ENCODE measurements at regions not wholly inside any gene's neighbourhood (a gene's known extent, or its start where the extent isn't known, plus 50 kb on each side); places are given as distances from the start of the nearest gene placed in this dataset.
"Not testable (repeated sequence)": the region's sequence is repeated elsewhere in the genome, so short reads cannot be mapped to it uniquely, and the experiment has no call there.

DNA sequence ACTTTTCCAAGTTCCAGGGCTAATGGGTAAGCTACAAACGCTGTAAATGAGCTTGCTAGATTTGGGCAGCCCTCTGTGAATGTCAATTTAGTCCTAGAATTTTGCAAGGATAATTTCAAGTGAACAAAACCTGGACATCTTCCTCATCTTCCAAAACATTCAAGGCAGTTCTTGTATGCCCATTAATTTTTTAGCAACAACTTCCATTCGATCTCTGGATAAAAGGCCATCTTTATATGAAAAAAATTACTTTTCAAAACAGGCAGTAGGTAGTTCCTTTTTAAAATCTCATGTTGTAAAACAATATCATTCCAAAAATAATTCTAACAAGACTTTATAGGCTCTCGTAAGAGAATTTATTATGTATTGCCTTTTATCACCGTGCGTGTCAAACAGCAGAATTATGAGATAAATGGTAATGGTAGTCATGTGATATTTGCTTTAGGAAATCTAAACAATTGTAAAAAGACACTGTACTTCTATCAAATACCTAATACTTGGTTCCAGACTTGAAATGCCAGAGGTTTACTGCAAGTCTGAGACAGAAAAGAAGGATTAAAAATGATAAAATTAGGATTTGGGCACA lies 143.7 kb upstream of the NRP1 start:
- no peak for DNase-seq (ENCODE audit: low spot score)

DNA sequence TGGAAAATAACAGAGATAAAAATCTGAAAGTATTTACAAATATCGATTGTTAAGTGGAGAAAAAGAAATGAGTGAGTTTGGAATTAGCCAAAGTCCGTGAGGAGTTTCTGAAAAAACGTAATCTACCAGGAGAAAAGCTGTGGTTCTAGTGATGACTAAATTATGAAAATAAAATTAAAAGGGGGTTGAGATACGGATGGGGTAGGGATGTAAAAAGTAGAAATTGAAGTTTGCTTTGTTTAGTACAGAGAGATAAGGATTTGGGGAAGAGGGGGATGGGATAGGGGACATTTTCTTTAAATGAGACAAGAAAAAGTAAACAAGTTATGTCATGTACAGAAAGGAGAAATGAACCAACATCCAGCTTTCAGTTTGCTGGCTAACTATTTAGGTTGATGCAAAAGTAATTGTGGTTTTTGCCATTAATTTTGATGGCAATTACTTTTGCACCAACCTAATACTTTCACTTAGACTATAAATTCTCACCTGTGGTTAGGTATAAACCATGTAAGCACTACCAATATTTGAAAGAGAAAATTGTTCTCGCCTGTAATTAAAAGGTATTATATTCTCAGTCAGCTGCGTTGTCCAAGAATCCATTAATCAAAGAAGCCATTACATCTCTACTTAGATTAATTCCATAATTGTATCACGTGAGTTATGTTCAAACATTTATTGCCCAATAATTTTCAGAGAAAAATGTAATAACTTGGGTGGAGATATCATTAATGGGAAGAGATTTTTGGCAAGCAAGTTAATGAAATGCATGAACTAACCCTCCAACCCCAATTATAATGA lies 143.0 kb upstream of the NRP1 start:
- no peak for DNase-seq (ENCODE audit: low spot score)

DNA sequence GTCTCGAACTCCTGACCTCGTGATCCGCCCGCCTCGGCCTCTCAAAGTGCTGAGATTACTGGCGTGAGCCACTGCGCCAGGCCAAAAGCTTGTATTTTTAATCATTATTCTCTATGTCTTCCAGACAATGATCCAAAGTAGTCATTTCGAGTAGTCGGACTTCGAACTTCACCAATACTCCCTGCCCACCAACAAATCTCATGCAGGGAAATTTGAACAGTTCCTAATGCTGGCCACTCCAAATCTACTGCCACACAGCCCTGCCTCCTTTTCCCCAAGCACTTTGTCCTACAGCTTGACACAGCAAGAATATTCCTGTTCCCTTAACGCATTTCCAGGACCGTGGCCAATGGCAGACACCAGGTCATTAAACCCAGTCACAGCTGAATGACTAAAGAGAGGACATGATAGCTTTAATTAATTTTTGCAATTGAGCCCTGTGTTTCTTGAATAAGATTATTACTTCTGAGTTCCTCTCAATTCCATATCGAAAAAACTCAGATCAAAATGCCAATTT lies 142.3 kb upstream of the NRP1 start:
- no peak for DNase-seq (ENCODE audit: low spot score)

DNA sequence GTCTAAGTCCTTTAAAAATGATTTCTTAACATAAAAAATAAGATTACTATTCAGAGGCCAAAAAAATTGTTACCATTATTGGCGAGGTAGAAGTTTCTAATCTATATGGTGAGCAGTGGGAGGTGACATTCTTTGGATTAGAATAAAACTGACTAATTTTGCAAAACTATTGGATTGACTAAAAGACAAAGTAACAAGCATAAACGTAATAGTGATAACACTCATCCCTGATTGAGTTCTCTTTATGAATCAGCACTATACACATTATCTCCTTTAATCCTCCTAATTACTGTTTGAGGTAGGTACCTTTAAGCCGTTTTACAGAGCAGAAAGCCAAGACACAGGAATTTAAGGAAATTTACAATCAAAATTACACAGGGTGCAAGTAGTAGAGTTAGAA lies 139.2 kb upstream of the NRP1 start:
- DNase-seq (ENCODE audit: low spot score): no peak

DNA sequence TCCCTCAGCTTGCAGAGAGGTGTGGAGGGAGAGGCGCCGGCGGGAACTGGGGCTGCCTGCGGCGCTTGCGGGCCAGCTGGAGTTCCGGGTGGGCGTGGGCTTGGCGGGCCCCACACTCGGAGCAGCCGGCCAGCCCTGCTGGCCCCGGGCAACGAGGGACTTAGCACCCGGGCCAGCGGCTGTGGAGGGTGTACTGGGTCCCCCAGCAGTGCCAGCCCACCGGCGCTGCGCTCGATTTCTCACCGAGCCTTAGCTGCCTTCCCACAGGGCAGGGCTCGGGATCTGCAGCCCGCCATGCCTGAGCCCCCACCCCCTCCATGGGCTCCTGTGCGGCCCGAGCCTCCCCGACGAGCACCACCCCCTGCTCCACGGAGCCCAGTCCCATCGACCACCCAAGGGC lies 133.5 kb upstream of the NRP1 start:
- not testable (repeated sequence) for DNase-seq (ENCODE audit: low spot score)

DNA sequence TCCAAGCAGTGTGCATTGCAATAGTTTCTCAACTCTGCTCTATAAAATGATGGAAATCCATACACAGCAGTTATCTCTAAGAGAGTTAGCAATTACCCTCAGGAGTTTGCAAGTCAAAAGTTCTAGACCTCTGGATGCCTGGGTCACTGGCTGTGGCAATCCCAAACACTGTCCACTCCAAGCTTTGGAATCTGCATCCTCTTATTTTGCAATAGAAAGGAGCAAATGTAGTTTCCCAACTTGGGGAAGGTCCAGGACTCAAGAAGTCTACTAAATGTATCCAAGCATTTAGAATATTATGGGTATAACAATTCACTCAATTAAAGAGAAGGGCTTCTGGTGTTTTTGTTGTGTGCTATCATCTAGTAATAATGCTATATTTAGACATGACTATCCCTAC lies 131.3 kb upstream of the NRP1 start:
- DNase-seq (ENCODE audit: low spot score): no peak

DNA sequence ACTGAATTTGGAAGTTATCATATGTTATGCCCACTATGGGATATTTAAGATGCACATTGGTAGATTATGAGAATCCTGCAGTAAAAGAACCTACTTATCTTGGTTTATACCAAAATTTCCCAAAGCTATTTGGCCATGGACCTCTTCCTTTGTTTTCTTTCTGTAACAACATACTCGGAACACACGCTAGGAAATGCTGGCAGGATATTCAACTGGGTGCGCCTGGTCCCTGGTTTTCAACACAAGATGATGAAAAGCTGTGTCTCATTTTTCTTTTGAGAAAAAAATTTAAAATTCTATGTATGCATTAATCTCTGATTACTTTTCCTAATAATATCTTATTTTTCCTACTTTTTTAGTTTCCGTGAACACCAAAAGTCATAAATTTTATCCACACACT lies 128.5 kb upstream of the NRP1 start:
- DNase-seq (ENCODE audit: low spot score): no peak

DNA sequence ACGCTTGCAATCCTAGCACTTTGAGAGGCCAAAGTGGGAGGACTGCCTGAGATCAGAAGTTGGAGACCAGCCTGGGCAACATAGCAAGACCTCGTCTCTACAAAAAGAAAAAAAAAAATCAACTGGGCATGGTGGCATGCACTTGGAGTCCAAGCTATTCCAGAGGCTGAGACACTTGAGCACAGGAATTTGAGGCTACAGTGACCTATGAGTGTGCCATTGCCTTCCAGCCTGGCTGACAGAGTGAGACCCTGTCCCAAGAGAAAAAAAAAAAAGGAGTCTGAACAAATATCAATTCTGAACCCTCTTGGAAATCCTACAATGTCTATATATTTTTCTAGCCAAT lies 126.8 kb upstream of the NRP1 start:
- DNase-seq (ENCODE audit: low spot score): no peak

DNA sequence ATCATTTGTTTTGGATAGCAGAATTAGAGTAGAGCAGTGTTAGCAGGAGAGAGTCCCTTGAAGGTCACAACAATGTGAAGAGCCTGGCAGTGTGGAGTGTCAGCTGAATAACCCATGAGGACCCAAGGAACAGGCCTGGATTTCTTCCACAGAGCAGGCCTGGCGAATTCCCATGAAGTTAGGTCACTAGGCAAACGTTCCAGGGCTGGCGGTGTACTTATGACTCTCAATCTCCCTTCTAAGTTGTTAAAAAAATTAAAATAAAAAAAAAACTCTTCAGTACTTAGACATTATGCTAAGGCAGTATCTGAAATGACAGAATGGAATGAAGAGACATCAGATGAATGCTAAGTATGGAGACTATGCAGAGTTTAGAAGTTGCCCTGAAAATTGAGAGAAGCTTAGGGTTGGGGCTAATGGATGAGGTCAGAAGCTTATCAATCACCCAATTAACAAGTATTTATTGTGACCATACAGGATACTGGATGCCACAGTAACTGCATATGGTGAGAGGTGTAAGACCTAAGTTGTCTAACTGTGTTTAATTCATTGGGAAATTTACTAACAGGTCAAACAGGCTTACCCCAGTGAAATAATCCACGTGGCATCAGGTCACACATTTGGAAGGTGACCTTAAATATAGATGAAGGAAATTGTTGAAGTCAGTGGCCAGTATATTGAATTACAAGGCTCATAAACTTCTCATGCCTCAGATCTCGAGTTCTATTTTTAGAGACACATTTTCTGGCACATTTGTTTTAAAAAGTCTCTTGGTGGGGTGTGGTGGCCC lies 126.2 kb upstream of the NRP1 start:
- DNase-seq (ENCODE audit: low spot score): peak; percentile 5

DNA sequence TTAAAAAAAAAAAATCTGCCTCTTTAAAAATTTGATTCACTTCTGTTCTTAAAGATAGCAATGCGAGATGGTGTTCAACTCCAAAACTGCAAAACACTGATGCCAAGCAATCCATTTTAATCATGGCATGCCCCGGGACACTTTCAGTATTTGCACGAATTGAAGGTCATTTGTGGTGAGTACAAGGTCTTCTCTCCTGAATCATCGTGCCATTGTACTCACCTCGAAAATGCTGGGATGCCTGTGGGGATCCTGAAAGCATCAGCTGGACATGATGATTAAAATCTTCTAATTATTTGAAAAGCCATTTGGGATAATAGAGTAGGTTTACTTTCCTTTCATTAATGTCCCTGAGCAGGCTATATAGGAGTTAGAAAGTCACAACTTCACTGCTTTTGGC lies 125.1 kb upstream of the NRP1 start:
- peak; percentile 60 for DNase-seq (ENCODE audit: low spot score)

DNA sequence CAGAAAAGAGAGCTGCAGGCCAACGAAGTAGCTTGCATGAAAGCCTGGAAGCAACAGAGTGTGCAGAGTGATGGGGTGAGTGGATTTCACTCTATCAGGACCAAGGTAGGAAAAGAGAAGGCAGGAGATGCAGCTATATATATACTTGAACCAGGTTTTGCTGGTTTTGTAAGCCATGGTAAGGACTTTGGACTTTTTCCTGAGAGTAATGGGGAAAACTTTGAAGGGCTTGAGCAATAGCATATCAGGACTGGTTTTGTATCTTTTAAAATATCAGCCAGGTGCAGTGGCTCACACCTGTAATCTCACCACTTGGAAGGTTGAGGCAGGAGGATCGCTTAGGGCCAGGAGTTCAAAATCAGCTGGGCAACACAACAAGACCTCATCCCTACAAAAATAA lies 120.6 kb upstream of the NRP1 start:
- DNase-seq (ENCODE audit: low spot score): no peak

DNA sequence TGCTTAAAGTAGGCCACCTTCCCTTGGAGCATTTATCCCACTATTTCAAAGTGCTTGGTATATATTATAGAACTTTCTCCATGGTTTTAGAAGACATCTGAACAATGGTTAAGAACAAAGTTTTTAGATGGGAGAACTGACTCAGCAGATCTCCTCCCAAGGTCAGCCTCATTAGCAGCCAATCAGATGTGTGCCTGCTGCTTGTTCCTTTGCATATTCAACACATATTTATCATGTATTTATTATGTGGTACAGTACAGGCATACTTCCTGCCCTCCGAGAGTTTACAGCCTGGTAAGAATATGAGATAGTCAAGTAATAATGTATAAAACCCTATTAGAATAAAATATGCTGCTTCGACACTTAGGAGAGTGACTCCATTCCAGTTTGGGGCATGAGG lies 120.1 kb upstream of the NRP1 start:
- no peak for DNase-seq (ENCODE audit: low spot score)

DNA sequence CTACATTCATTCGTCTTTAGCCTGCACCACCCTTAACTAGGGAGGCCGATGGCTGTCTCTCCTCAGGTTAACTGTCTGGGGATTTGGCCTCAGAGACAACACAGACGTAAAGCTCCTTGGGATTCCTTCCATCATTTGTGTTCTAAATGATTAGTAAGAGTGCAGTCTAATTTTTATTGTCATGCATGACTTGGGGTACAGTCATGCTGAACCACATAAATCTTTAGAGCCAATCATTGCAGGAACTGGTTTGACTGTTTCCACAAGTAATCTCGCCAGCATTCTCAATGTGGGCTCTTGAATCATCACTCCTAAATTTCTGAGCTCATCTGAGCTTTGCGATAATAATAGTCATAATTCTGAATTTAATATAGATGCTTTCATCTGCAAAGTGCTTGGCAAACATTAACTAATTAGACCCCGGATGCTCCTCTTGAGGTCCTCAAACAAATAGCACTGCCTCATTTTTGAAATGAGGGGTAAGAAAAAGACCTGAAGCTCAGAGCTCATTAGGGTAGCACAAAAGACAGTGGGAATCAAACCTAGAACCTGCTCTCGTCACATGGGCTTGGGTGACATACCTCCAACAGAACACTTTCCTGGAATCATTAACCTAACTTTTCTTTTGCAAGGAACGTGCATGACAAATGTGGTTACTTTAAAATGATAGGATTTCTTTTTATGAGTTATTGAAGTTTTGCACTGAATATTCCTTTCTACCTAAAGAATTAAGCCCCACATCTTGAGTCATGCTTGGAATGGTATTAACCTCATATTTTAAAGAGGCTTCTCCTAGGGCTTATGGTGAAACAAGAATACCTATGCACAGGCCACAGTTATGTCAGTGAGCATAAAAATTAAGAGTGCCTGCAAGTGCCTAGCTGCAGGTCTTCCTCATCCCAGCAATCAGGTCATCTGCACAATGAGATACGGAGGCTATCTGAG lies 118.9 kb upstream of the NRP1 start:
- DNase-seq (ENCODE audit: low spot score): peak; percentile 65

DNA sequence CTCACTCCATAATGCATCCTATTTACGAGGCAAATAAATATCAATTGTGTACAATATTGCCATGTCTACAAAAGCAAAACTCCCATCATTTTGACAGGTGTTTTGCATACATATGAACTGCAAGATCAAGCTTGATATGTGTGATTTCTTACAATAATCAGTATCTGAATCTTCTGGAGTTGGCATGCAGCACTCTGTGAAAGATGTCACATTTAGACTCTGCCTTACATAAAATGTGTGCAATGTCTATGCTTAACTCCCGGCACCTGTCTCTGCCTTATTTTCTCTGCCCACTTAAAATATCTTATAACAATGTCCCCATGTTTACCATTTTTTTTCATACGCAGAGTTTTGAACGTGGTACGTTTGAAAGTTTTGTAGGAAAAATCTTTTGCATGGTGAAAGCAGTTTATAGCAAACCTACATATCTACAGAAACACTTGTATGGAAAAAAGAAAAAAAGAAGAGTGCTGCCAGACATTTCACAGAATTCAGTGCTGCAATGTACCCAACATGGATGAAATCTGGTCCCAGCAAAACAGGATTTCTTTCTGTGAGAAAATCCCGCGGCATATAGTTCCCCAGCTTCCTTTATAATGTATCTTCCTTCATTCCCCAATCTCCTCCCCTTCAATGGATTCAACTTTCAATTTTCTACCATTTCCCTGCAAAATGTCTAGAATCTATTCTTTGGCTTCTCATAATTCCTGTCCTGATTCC lies 114.1 kb upstream of the NRP1 start:
- no peak for DNase-seq (ENCODE audit: low spot score)

DNA sequence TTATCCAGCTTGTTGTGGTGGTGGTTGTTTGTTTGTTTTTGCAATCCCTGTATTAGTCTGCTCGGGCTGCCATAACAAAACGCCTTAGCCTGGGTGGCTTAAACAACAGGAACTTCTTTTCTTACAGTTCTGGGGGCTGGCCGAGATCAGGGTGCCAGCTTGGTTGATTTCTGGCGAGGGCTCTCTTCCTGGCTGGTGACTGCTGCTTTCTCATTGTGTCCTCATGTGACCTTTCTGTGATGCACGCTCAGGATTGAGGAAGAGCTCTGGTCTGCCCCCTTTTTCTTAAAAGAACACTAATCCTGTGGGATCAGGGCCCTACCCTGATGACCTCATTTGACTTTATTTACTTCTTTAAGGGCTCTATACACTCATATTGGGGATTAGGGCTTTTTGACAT lies 107.1 kb upstream of the NRP1 start:
- peak; percentile 16 for DNase-seq (ENCODE audit: low spot score)

DNA sequence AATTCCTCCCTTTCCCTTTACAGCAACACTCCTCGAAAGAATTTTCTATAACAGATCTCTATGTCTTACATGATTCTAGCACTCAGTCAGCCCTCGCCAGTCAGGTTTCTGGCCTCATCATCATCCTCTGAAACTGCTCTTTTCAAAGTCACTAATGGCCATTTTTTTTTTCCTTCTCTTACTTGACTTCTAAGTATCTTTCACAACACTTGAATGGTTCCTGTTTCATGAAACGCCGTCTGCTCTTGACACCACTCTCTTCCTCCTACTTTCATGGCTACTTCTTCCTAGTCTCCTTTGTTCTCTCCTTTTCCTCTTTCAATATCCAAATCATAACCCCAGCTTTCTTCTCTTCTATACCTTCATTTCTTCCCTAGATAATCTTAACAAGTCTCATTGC lies 100.5 kb upstream of the NRP1 start:
- no peak for DNase-seq (ENCODE audit: low spot score)

DNA sequence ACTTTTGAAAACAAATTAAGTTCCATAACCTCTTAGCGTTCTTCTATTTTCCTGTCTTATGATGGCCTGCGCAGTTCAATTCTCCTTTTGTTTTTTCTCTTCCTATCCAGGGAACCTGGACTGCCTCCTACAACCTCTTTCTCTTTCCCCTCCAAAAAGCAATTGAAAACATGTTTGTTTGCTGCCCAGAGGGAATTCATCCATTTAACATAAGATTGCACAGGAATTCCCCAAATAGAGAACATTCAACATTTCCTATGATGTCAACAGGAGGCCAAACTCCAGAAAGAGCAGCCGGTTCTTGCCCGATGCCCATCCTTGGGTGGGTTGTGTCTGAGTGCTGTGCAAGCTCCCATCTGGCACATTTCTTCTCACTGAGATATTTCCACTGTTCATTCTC lies 94.2 kb upstream of the NRP1 start:
- DNase-seq (ENCODE audit: low spot score): no peak

DNA sequence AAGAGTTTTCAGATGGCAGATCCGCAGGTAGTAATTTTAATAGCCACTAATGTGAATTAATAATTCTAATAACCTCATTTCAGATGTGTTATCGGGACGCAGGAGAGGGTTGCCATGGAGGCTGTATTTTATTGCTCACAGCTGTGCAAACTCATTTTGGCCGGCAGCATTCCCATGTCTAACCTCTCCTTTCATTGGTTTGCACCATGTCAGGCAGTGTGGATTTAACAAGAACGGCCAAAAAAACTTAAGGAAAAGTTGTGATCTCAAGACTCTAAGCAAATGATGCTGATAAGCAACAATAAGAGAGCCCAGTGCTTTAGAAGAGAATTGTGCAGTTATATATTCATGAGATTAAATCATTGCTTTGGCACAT lies 88.7 kb upstream of the NRP1 start:
- DNase-seq (ENCODE audit: low spot score): no peak

DNA sequence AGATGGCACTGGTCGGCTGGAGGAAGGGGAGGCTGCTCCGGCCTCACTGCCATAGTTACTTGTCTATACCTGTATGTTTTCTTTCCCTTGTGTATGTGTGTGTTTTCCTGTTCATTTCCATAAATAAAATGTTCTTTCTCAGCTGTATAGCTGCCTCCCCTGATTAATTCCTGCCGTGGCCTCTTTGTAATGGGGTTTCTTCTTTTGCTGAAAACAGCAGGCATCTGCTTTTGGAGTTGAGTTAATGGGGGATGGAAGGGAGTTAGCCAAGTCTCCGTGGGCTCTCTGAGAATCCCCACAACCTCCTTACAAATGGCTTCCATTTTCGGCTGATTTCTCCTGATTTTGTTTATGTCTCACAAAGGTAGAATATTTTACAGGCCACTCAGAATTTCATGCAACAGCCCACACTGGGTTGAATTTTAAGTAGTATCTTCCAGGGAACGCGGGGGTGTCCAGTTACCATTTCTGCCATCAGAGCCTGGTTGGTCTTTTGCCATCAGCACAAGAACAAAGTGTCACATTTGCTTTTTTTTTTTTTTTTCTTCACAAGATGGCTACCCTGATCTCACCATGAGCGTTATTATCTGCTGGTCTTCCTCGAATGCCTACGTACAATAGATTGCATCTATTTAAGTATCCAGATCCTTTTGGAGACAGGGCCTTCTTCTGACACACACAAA lies 88.1 kb upstream of the NRP1 start:
- DNase-seq (ENCODE audit: low spot score): no peak

DNA sequence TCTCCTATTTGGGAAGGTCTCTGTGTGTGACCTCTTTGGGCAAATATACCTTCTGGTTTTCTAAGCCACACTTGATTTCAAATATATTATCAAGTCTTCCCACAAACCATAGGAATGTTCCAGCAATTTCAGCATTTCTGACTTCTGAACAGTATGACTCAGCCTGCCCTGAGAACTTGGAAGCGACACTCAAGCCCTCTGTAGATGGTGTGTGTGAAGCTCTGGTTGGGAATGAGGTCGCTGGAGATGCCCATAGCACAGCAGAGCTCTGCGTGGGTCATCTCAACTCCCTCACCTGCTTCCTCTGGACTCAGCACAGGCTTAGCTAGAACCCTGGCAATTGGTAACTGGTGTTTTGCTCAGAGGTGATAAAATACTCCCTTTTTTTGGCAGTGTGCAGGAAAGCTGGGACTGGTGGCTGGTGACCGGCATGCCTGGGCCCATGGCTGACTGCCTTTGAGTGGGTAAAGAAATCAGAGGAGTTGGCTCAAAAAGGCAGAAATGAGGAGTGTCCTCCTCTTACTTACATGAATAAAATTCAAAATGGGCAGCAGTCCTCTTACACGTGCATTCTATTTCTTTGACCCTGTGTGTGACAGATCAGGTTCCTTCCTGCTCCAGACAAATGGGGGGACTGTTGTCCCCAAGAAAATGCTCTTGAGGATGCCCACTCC lies 87.5 kb upstream of the NRP1 start:
- peak; percentile 85 for DNase-seq (ENCODE audit: low spot score)

All from A172 (cell line).